CD4-positive, alpha-beta T cell treated with Interleukin-15 for 1 hour (primary cell): ENCODE measurements at regions not wholly inside any gene's neighbourhood (a gene's known extent, or its start where the extent isn't known, plus 50 kb on each side); places are given as distances from the start of the nearest gene placed in this dataset.

Source experiments
- DNase-seq: peaks from one replicate; pipeline ENCODE4 v3.0.0-alpha.2; 2020

DNA sequence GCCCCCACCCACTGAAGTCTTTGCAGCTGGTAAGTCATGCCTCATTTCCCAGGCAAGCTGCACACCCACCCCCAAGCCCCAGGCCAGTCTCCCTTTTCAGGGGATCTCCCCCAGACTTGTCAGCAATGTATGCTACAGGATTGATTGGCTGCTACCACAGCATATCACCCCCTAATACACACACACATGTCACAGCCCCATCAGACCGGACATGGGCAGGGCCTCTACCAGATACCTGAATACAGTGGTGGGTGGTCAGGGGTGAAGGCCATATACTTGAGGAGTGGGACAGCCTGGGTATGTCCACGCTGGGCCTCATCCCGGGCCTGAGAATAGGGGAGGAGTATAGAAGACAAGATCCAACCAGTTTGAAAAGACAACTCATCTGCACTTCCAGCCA lies 63.4 kb upstream of the ARAP3 start:
- DNase-seq, result no peak

DNA sequence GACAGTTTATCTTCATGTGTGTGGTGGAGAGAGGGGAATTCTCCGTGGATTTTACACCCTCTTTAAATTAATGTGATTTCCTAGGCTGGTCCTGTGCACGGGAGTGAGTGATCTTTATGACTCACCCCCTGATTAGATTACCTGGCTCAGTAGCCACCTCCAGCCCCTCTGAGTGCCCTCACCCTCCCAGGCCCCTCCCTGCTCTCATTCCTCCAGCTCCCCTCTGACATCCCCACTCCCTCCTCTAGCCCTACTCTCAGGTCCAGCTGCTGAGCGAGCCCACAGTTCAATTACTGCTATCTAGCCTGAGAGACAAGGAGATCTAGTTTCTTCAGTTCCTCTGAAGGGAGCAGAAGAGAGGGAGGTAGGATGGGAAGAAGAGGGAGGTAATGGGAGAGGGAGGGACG lies 61.8 kb upstream of the ARAP3 start:
- DNase-seq, result no peak

DNA sequence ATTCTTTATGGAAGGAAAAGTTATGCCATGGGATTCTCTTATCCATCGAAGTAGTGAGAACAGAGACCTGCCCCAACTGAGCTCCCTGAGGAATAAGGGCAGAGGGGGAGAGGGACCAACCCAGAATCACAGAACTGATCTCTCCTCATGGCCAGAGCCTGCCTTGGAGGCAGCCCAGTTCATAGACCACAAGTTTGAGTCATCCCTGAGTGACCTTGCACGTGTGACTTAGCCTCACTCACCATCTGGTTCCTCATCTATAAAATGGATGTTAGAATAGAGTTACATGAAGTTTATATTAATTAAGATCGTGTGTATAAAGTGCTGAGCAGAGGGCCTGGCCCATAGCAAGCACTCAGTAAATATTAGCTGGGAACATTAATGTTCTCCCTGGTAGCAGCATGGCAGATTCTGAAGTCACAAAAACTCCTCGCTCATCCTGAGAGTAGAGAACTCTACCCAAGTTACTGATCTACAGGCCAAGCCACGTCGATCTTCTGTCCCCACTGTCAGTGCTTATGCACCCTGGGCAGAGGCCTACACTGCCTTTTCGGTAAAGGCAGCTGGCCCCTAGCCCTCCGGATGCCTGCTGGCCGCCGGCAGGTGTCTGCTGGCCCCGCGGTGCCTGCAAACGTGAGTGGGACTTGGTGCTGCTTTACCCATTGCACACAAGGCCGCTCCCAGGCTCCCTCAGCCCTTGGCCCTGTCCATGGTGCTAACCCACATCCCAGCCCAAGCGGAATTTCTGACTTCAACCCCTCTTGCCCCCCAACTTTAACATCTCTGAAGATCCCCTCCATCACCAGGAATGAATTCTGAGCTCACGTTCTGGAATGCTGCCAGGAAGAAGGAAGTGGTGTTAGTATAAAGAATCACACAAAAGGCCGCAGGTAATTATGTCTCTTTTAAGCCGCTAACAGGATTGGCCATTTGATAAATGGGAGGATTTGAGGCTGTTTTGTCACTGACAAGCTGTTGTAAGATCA lies 61.1 kb upstream of the ARAP3 start:
- DNase-seq, result no peak

DNA sequence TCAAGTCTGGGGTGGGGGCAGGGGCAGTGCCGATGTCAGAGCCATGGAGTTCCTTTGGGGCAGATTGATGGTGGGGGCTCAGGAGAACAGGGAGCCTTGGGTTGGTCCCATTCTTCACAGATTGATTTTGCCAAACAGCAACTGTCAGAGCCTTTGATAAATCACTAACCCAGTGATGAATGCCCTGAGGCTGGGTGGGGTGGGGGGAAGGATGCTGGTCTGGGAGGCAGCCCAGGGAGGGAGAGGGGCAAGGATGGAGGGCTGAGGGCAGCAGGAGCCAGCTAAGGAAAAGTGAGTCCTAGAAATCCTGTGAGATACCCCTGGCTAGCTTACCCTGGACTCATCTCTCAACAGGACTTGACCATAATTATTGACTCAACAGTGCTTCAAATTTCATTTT lies 60.1 kb upstream of the ARAP3 start:
- DNase-seq, result no peak

DNA sequence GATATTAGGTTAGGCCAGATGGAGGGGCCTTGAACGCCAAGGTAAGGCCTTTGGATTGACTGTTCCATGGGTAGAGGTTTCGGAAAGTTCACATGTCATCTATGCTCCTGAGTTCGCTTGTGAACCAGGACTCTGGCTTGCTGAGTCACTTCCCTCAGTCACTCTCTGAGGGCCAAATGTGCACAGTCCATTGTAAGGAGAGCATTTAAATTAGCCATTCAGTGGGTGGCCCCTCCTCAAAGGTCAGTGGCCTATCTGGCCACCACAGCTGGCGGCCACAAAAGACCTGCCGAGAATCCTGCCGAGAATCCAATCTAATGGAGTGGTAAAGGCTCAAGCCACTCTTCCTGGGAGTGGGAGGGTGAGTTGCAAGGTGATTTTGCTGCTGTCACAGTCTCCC lies 58.9 kb upstream of the ARAP3 start:
- no peak for DNase-seq

DNA sequence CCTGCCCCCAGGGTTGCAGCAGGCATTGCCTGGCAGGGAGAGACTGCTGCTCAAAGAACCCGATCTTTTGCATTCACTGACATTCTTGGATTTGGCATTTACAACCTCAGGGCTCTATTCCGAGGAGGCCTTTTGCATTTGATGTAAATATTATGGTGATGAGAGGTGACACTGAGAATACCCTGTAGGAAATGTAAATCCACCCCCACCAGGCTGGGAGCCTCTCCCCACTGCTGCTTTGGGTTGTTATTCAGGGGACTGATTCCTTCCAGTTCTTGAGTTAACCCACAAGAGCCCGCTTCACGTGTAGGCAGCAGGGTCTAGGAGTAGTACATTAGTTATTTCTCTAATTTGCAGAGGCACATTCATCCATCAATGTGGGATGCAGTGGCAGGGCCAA lies 55.5 kb upstream of the ARAP3 start:
- no peak for DNase-seq

DNA sequence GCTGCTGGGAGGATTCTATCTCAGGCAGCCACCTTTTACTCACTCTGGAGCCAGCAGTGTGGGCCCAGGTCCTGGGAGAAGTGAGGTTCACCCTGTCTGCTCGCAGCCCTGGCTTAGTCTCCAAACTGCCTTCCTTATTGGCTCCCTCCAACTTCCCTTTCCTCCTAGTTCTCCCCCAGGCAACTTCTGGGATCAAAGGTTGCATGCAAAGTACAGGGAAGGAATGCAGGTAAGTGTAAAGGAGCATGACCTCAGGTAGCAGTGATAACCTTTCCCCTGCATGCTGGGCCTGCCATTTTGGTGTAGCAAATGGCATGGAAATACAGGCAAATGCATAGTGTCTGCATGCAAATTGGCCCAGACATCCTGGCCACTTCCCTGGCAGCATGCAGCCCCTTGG lies 53.8 kb upstream of the ARAP3 start:
- DNase-seq, result no peak

DNA sequence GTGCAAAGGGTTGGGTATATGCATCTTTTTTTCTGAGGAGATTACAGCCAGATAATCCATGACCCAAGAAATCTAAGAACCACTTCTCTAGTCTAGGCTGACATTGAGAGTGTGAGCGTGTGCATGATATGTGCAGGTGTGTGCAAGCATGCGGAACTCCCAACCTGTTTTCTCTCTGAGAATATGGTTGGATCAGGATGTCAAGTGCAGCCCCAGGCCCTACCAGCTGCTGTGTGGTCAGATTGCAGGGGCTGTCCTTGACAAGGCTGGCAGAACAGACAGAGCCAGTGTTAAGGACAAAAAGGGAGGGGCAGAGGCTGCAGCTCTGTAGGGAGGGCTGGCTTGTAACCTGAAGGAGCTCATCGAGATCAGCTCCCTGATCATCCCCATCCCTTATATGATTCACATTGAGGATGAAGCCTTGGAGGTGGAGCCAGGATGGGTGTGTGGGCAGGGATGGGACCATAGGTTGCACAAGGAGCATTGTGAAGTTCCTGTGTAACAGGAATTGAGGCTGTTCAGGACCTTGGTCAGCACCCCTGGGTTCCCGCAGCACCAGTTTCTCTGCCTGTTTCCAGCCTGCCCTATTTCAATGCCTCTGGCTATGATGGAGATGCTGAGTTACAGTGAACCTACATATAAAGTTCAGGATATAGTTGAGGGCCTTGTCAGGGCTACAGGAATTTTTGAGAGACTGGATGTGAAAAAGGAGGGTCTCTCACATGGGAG lies 52.6 kb upstream of the ARAP3 start:
- no peak for DNase-seq

DNA sequence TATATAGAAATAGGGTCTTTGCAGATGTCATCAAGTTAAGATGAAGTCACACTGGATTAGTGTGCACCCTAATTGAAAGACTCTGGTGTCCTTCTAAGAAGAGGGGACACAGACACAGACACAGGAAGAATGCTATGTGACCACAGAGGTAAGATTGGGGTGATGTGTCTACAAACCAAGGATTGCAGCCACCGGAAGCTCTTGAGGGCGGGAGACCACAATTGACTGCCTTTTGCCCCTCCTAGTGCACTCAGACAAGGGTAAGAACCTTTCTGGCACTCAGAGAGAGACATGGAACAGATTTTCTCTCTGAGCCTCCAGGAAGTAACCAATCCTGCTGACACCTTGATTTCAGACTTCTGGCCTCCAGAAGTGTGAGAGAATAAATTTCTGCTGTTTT lies 51.2 kb upstream of the ARAP3 start:
- DNase-seq, result no peak

DNA sequence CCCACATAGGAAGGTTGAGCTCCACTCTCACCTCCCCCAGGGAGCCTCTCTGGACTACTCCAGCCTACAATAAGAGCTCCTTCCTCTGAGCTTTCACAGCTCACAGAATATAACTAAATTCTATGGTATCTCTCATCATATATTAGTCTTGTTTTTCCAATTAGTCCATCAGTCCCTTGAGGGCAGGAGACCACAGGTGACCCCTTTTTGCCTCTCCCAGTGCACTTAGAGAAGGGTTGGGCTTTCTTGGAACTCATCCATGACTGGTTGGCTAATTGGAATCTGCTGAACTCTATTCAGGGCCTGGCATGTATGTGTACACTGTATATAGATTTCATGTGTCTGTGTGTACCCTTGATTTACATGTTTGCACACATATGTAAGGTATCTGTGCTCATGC lies 50.4 kb upstream of the ARAP3 start:
- DNase-seq, result no peak
